Loucy (cell line): ENCODE measurements at regions not wholly inside any gene's neighbourhood (a gene's known extent, or its start where the extent isn't known, plus 50 kb on each side); places are given as distances from the start of the nearest gene placed in this dataset.

Source experiments
- EZH2phosphoT487 ChIP-seq: fragments of 200-600 bp; IDR thresholded peaks from 2 replicates; pipeline ENCODE4 v1.6.1; 2018; ENCODE audit warnings: antibody characterized with exemption, mild to moderate bottlenecking, moderate library complexity, borderline replicate concordance
- TF ChIP-seq, protein P1 (sequence below): fragments of 200-600 bp; sonication (generic); conservative IDR thresholded peaks from 2 replicates; pipeline ENCODE4 v1.5.1; 2014; ENCODE audit warnings: mild to moderate bottlenecking, antibody characterized with exemption, low read length

DNA sequence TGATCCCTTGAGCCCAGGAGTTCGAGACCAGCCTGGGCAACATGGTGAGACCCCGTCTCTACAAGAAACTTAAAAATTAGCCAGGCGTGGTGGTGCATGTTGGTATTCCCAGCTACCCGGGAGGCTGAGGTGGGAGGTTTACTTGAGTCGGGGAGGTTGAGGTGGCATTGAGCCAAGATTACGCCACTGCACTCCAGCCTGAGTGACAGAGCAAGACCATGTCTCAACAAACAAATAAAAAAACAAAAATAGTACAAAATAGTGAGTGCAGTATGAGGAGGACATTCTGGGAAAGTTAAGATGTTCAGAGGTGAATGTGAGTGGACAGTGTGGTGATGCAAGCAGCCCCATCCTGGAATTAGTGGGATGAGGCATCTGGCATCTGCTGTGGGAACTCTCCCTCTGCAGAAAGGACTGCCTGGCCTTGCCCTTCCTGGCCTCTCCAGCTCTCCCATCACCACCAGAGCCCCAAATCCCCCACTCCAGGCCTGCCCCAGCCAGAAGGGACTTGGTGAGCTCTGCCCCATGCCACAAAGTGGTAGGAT lies 96.6 kb upstream of the PARD3 start:
- TF ChIP-seq, protein P1, sequence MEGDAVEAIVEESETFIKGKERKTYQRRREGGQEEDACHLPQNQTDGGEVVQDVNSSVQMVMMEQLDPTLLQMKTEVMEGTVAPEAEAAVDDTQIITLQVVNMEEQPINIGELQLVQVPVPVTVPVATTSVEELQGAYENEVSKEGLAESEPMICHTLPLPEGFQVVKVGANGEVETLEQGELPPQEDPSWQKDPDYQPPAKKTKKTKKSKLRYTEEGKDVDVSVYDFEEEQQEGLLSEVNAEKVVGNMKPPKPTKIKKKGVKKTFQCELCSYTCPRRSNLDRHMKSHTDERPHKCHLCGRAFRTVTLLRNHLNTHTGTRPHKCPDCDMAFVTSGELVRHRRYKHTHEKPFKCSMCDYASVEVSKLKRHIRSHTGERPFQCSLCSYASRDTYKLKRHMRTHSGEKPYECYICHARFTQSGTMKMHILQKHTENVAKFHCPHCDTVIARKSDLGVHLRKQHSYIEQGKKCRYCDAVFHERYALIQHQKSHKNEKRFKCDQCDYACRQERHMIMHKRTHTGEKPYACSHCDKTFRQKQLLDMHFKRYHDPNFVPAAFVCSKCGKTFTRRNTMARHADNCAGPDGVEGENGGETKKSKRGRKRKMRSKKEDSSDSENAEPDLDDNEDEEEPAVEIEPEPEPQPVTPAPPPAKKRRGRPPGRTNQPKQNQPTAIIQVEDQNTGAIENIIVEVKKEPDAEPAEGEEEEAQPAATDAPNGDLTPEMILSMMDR, result no peak
- no peak for TF ChIP-seq EZH2phosphoT487
